GM18519 (cell line): ENCODE measurements at regions not wholly inside any gene's neighbourhood (a gene's known extent, or its start where the extent isn't known, plus 50 kb on each side); places are given as distances from the start of the nearest gene placed in this dataset.

Experiments
- ATAC-seq: cut with Tn5 transposase; IDR thresholded peaks from one replicate; pipeline ENCODE4 v1.9.1; 2021; ENCODE audit warnings: mild to moderate bottlenecking, moderate library complexity; ENCODE audit not compliant: unreplicated experiment, low FRiP score

- ATAC-seq, result no peak
These were observed 162.2 kb upstream of the KCNK2 start for GRCh38 chr1:214920337-214920736.

DNA sequence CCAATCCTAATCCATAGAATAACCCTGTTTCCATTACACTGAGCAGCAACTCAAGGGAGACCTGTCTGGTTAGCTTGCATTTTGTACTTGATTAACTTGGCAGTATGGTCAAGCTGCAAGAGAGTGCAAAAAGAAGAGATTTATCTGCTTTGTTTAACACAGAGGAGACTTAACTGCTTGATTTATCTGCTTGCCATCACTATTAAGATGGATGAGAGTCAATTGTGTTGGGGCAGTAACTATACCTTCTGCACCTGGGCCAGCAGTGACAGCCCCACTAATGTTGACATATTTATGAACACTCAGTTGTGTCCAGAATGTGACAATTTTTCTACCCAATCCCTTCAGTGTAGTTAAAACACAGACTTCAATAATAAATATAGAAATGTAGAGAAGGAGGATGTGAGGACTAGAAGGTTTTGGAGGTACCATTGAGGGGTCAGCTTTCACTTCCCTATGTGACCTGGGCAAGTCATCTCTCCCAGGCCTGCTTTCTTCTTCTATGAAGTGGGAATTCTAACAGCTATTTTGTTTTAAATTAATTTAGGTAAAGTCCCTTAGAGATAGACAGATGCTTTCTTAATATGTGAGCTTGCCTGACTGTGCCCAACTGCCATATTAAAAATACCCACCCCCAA lies 159.1 kb upstream of the KCNK2 start:
- no peak for ATAC-seq

- no peak for ATAC-seq
These were observed 154.7 kb upstream of the KCNK2 start for GRCh38 chr1:214927796-214928195.

DNA sequence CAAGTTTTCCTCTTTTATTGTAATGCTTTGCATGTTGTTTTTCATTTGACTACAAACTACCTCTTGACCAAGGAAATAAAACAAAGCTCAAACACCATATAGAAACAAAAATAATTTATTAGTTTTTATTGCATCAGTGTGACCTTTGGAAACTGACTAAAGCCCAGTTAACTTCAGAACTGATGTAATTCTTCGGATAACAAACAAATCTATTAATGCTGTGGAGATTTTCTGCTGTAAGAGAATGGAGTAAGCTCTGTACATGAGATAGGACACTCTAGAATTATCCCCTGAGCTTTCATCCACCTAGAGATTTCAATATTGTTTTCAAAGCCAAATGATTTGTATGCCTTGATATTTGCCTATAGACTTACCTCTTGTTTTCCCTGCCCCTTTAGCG lies 154.0 kb upstream of the KCNK2 start:
- no peak for ATAC-seq

DNA sequence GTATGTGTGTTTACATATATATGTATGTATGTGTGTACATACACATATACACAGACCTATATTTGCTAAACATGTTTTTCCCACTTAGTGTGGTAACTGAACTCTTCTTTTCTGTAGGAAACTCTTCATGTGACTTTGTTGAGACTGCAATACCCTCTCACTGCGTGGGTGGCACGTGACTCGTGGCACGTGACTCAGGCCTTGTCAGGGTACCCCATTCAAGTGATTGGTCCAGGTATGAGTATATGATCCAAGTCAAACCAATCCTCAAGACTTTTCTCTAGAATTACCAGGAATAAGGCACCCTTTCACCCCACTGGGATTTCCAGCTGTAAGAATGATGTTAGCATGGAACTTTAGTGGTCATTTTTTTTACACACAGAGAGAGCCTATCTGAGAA lies 149.2 kb upstream of the KCNK2 start:
- ATAC-seq, result no peak

DNA sequence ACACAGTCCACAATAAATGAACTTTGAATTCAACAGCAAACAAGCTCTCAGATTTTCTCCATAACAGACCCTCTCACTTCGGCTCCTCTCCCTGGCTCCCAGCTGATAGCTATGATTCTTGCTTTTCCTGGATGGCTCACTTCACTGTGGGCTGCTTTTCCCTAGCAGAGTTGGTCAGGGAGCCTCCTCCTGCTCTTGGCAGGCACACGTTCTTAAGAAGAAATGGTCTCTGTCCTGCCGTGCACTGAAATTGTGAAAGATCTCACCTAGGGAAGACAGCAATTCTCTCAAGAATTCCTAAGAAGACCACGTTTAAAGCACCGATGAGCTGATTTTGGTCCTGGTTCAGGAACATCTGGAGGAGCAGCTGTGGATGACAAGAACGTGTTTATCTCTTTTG lies 148.5 kb upstream of the KCNK2 start:
- no peak for ATAC-seq

GRCh38 chr1:214935258-214935657 lies 147.3 kb upstream of the KCNK2 start:
- ATAC-seq, result no peak

DNA sequence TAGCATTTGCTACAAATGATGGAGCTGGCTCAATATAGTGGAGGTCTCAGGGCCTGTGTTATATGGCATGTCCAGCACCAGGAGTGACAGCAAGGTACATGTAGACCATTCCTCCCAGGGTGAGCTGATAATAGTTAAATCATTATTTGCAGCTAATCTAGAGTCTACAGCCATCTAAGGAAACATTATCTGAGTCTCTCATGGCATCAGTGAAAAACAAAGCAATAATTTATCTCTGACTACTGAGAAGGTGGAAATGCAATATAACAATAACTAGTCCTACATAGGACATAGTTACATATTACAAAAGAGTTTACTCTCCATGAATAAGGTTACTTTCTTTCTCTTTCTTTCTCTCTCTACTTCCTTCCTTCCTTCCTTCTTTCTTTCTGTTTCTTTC lies 143.4 kb upstream of the KCNK2 start:
- no peak for ATAC-seq

DNA sequence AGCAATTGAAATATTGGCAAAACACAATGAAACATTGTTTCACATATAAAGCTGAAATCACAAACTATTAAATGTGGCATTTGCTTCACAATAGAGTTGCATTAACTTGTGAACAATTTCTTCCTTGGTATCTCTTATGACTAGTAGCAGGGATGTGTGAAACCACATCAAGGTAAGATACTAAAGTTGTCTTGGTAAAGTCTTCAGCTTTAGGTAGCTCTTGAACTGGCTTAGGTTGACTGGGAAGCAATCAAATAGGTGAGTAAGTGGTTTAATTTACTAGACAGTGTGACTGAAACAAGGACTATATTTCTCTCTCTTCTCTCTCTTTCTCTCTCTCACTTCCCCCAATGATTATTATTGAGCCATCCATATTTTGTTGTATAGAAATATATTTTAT lies 141.5 kb upstream of the KCNK2 start:
- ATAC-seq, result no peak

DNA sequence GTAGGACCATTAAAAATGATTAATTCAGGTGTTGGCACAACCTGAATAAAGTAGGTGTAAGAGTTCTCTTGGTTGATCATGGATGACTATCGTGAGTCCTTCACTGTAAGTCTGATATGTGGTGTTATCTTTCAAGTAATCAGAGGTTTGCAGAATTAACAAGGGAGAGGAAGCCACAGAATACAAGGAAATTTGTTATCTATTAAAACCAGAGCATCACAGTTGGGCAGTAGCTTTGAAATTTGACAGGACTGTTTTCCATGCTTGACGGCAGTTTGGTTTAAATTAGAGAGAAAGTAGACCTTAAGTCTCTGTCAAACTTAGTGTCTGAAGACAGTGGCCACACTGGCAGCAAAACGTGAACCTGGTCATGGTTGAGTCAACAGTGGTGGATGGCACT lies 139.5 kb upstream of the KCNK2 start:
- ATAC-seq, result no peak

DNA sequence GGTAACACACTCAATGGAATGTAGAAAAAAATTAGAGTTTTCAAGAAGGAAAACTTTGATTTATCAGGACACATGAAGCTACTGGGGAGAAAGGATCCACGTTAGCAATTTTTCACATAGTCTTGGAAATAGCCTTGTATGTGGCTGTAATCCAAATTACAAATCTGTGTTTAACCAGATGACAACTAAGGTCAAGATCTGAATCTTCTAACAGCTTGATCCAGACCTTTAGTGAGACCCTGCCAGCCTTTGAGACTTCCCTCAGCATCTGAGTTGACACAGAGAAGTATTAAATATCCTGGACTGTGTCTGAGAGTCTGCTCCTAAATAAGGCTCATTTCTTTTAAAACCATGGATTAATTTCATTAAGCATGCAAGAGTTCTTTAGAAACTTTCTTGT lies 135.9 kb upstream of the KCNK2 start:
- no peak for ATAC-seq

GRCh38 chr1:214952648-214953047 lies 129.9 kb upstream of the KCNK2 start:
- ATAC-seq, result no peak

GRCh38 chr1:214953901-214954616 lies 128.5 kb upstream of the KCNK2 start:
- ATAC-seq, result no peak

GRCh38 chr1:214954617-214954949 lies 128.0 kb upstream of the KCNK2 start:
- no peak for ATAC-seq

GRCh38 chr1:214957330-214958137 lies 125.0 kb upstream of the KCNK2 start:
- ATAC-seq, result no peak

DNA sequence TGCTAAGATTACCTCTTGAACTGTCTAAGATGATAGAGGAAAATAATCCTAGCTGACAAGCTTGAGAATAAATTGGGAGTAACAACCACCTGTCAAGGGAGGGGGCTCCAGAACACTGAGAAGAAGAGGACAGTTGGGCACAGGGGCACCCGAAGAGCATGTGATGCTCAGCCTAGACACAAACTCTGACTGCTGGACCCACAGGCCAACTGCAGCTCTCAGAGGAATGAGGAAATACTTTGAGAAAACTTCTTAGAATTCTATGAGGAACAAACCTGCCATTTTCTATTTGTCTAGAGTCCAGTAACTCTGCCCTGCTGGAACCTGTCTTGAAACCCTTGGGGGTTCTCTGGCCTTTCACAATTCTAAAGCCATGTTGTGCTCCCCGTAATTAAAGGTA lies 124.1 kb upstream of the KCNK2 start:
- ATAC-seq, result no peak

DNA sequence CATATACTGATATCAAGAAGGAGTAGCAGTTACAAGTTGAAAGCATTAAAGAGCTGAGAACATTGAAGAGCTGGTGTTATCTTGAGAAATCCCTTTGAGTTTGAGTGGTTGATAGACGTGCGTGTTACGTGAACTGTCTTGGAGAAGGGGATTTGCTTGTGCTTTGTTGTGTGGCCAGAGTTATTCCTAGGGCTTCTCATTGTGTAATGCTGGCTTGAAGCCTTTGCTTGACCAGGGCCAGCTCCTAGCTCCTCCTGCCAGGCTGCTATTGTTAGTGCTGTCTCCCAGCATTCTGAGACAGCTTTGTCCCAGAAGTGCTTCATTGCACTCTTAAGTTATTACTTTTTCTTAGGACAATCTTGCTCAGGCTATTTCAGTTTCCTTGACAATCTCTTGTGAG lies 116.2 kb upstream of the KCNK2 start:
- ATAC-seq, result no peak

- no peak for ATAC-seq
These were observed 114.5 kb upstream of the KCNK2 start for GRCh38 chr1:214967865-214968575.

- ATAC-seq, result no peak
These were observed 112.5 kb upstream of the KCNK2 start for GRCh38 chr1:214970016-214970415.

GRCh38 chr1:214971071-214971470 lies 111.5 kb upstream of the KCNK2 start:
- ATAC-seq, result no peak

DNA sequence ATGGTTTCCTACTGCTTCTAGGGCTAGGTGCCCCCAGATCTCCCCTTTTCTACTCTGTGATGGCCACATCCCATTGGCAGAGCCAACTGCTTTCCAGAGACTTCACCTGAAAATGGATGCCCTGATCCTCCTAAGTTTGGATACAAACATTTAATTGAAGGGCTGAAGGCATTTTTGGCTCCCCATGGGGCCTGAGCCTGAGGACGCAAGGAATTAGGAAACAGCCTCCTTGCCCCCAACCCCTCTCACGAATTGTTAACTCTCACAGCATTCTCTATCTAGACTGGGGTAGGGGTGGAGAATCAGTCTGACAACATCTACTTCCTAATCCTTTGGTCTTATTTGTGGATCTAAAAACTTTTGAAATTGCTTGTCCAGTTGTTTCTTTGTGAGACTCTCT lies 108.5 kb upstream of the KCNK2 start:
- no peak for ATAC-seq
